Breast epithelium (tissue), 3 donors: ENCODE measurements at regions not wholly inside any gene's neighbourhood (a gene's known extent, or its start where the extent isn't known, plus 50 kb on each side); places are given as distances from the start of the nearest gene placed in this dataset.

Source experiments
- POLR2A ChIP-seq: fragments of 450-650 bp; IDR thresholded peaks from one replicate; pipeline ENCODE4 v1.6.1; 2016; ENCODE audit warnings: antibody characterized with exemption, mild to moderate bottlenecking, moderate library complexity
- POLR2AphosphoS5 ChIP-seq, 3 donors: sonication (generic); formaldehyde crosslinking; IDR thresholded peaks; one replicate each; pipeline ENCODE4 v1.6.1; 2017; ENCODE audit warnings: antibody characterized with exemption in 3 of 3
- TF ChIP-seq, protein P1 (sequence below), 3 donors: fragments of 450-650 bp; IDR thresholded peaks; one replicate each; pipeline ENCODE4 v1.5.1; 2016 to 2017; ENCODE audit warnings: antibody characterized with exemption in 3 of 3, mild to moderate bottlenecking in 3 of 3, moderate library complexity in 3 of 3

DNA sequence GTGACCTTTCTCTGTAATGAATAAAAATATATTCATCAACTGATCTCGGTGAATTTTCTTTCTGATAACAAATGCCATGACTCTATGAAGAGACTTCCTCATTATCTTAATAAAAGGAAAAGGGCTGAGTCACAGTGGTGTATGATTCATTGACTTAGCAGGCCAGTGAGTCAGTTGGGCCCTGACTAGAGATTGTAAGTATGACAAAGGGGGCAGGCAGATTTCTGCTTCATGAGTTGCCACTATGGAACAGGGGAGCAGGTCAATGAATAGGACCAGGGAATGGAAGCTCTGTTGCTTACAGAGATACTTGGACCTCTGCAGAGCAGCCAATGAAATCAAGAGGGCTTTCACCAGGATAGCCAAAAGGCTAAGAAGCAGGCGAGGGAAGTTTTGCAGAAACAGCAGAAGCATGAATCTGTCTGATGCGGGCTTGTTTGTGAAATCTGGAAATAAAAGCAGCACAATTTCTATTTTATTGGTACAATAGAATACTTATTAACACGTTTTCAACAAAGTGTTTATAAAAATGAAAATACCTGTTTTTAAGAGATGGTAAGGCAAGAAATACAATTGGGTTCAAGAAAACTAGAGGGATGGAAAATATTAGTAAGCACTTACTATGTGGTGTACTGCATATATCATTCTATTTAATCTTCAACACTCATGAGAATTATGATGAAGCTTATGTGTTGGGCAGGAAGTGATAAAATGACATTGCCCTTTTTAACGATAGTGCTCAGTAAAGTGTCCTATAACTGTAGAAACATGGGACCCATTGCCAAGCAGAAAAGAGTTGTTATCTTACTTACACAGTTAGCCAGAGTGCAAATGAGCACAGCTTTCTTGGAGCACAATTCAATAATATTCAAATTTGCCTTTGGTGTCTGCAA, 169.8 kb upstream of the MYRIP start:
- no peak for TF ChIP-seq POLR2A
- TF ChIP-seq, protein P1, sequence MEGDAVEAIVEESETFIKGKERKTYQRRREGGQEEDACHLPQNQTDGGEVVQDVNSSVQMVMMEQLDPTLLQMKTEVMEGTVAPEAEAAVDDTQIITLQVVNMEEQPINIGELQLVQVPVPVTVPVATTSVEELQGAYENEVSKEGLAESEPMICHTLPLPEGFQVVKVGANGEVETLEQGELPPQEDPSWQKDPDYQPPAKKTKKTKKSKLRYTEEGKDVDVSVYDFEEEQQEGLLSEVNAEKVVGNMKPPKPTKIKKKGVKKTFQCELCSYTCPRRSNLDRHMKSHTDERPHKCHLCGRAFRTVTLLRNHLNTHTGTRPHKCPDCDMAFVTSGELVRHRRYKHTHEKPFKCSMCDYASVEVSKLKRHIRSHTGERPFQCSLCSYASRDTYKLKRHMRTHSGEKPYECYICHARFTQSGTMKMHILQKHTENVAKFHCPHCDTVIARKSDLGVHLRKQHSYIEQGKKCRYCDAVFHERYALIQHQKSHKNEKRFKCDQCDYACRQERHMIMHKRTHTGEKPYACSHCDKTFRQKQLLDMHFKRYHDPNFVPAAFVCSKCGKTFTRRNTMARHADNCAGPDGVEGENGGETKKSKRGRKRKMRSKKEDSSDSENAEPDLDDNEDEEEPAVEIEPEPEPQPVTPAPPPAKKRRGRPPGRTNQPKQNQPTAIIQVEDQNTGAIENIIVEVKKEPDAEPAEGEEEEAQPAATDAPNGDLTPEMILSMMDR (IDR thresholded peaks at IDR 0.05) = no peak
- no peak for TF ChIP-seq POLR2AphosphoS5 (IDR thresholded peaks at IDR 0.05)
